ENCODE measurements at regions not wholly inside any gene's neighbourhood (a gene's known extent, or its start where the extent isn't known, plus 50 kb on each side); places are given as distances from the start of the nearest gene placed in this dataset.

DNA sequence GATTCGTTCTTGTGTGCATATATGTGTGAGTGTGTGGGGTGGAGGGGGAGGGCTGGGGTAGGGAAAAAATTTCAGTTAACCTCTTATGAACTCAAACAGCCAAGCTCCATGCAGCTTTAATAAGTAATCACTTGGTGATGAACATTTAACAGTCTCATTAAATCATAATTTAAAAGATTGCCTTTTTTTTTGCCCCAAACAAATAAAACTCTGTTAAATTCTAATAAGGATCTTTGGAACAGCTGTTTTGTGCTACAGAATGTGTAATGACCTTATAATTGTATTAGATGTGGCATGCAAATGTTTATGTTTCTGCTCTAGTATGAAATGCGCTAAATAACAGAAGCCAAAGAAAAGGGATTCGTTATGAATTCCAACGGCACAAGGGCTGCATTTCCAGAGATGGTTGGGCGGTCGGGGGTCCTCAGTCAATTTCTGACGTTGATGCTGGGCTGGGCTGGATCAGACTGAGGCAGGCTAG, 80.0 kb upstream of the RORA start:
- no peaks in the 10 kb centered on the region for H3K4me1 ChIP-seq (ENCODE audit: control insufficient read depth in 1 of 2, insufficient read depth in 2 of 2, low read length in 2 of 2)
- H3K27me3 ChIP-seq (ENCODE audit: insufficient read depth, low read length), result no peaks in the 10 kb centered on the region
- no peaks in the 10 kb centered on the region for H3K79me2 ChIP-seq (ENCODE audit: insufficient read depth, low read length)
- BruUV-seq (replicated peaks), result no TSS peak
- DNase-seq (ENCODE audit: low read depth, low spot score) (no peak), ATAC-seq (no peak)
- no peak overlapping the region for H3K27ac ChIP-seq (ENCODE audit: low read depth, low read length)
- no peaks in the 10 kb centered on the region for H3K9me2 ChIP-seq (ENCODE audit: insufficient read depth)
- RAD21 ChIA-PET (ENCODE audit: low non-redundant PET in 1 of 2, low total read pairs in 2 of 2, uncharacterized antibody in 2 of 2, unreplicated experiment in 2 of 2), result no interaction called here
- H3K4me3 ChIP-seq (replicated peaks in 1 of 2; ENCODE audit: low read depth in 1 of 2, low read length in 2 of 2), result no peak overlapping the region
- peaks cover 0 to 10% of the 10 kb centered on the region in 2 experiments; a peak in 1 of 4 replicates for H3K9me3 ChIP-seq (ENCODE audit: control insufficient read depth in 1 of 2, insufficient read depth in 1 of 2, low read depth in 1 of 2, low read length in 2 of 2)
- no peak overlapping the region for H3K9ac ChIP-seq (ENCODE audit: low read length)
- no peaks in the 10 kb centered on the region for H3K36me3 ChIP-seq (ENCODE audit: control insufficient read depth in 1 of 2, insufficient read depth in 2 of 2, low read length in 2 of 2)
- H2AFZ ChIP-seq (ENCODE audit: low read depth, low read length, poor library complexity, severe bottlenecking), result no peak overlapping the region
- H3K4me2 ChIP-seq (ENCODE audit: low read length), result no peak overlapping the region
- CTCF ChIA-PET, result no interaction called here
- TF ChIP-seq ZNF274 (IDR thresholded peaks at IDR 0.05; ENCODE audit: low read depth, low read length) (no peak), EZH2phosphoT487 (IDR thresholded peaks at IDR 0.05; ENCODE audit: borderline replicate concordance) (no peak), REST (IDR thresholded peaks at IDR 0.05; ENCODE audit: low read depth) (no peak), CEBPB (IDR thresholded peaks at IDR 0.05; ENCODE audit: low read depth) (no peak), SP1 (IDR thresholded peaks at IDR 0.05; ENCODE audit: low read depth) (no peak), ZFX (IDR thresholded peaks at IDR 0.05) (no peak), RAD21 (IDR thresholded peaks at IDR 0.05; ENCODE audit: low read depth) (no peak), TCF7L2 (IDR thresholded peaks at IDR 0.05; ENCODE audit: borderline replicate concordance, extremely low read depth, insufficient read depth, insufficient read length) (no peak), POLR2A (IDR thresholded peaks at IDR 0.05; ENCODE audit: borderline replicate concordance, extremely low read depth, insufficient read depth, insufficient read length) (no peak), SRF (IDR thresholded peaks at IDR 0.05; ENCODE audit: low read depth) (no peak), EZH2 (IDR thresholded peaks at IDR 0.05) (no peak), ZBTB33 (IDR thresholded peaks at IDR 0.05; ENCODE audit: extremely low read depth, insufficient replicate concordance, low read length) (no peak), POLR2AphosphoS5 (IDR thresholded peaks at IDR 0.05; ENCODE audit: low read depth, low read length) (no peak), EGR1 (IDR thresholded peaks at IDR 0.05; ENCODE audit: low read depth) (no peak), SIN3A (IDR thresholded peaks at IDR 0.05; ENCODE audit: low read depth) (no peak), FOSL1 (IDR thresholded peaks at IDR 0.05; ENCODE audit: low read depth) (no peak), YY1 (IDR thresholded peaks at IDR 0.05; ENCODE audit: extremely low read depth, insufficient replicate concordance, low read depth, low read length) (no peak)
- TF ChIP-seq, protein P1, sequence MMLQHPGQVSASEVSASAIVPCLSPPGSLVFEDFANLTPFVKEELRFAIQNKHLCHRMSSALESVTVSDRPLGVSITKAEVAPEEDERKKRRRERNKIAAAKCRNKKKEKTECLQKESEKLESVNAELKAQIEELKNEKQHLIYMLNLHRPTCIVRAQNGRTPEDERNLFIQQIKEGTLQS (IDR thresholded peaks at IDR 0.05), result no peak
- TF ChIP-seq, protein P2, sequence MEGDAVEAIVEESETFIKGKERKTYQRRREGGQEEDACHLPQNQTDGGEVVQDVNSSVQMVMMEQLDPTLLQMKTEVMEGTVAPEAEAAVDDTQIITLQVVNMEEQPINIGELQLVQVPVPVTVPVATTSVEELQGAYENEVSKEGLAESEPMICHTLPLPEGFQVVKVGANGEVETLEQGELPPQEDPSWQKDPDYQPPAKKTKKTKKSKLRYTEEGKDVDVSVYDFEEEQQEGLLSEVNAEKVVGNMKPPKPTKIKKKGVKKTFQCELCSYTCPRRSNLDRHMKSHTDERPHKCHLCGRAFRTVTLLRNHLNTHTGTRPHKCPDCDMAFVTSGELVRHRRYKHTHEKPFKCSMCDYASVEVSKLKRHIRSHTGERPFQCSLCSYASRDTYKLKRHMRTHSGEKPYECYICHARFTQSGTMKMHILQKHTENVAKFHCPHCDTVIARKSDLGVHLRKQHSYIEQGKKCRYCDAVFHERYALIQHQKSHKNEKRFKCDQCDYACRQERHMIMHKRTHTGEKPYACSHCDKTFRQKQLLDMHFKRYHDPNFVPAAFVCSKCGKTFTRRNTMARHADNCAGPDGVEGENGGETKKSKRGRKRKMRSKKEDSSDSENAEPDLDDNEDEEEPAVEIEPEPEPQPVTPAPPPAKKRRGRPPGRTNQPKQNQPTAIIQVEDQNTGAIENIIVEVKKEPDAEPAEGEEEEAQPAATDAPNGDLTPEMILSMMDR (IDR thresholded peaks at IDR 0.05 in 2 of 3, conservative IDR thresholded peaks at IDR 0.05 in 1 of 3; ENCODE audit: borderline replicate concordance in 1 of 3, insufficient read depth in 1 of 3, low read depth in 2 of 3, low read length in 2 of 3), result no peak
- no peaks in the 10 kb centered on the region for H4K20me1 ChIP-seq (ENCODE audit: insufficient read depth)
- POLR2A ChIA-PET, result no interaction called here
- intact Hi-C loops (cut with micrococcal nuclease), result no loop called here
